ENCODE measurements at regions not wholly inside any gene's neighbourhood (a gene's known extent, or its start where the extent isn't known, plus 50 kb on each side); places are given as distances from the start of the nearest gene placed in this dataset.

DNA sequence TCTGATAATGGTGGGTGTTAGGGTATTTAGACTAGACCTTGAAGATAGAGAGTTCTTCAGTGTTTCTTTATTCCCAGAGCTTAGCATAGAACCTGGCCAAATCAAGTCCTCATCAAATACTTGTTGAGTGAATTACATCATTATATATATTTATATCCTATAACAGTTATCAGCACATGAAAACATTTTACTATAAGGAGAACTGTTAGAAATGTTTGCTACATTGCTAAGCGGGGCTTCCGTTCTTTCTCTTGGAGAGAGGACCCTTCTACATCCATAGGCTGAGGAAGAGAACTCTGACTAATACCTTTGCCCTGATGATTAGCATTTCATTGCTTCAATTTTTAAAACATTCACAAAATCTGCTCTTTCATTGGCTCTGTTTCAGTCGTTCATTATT is 66.5 kb upstream of the NBL1 start:
- DNase-seq (ENCODE audit: low spot score): no peak
- H3K4me1 ChIP-seq (ENCODE audit: insufficient read depth): no peaks in the 10 kb centered on the region
- no peaks in the 10 kb centered on the region for H3K27me3 ChIP-seq
- H3K36me3 ChIP-seq (replicated peaks; ENCODE audit: insufficient read depth, low read depth): no peaks in the 10 kb centered on the region
- no peak overlapping the region for H2AFZ ChIP-seq
- no peaks in the 10 kb centered on the region for H3K79me2 ChIP-seq
- no peak overlapping the region for H3K27ac ChIP-seq
- H3K4me2 ChIP-seq: no peak overlapping the region
- no peak overlapping the region for H3K4me3 ChIP-seq
- H4K20me1 ChIP-seq (ENCODE audit: insufficient read depth, poor library complexity, severe bottlenecking): no peaks in the 10 kb centered on the region
- TF ChIP-seq EZH2 (IDR thresholded peaks at IDR 0.05; ENCODE audit: borderline replicate concordance): no peak
- TF ChIP-seq, protein P1, sequence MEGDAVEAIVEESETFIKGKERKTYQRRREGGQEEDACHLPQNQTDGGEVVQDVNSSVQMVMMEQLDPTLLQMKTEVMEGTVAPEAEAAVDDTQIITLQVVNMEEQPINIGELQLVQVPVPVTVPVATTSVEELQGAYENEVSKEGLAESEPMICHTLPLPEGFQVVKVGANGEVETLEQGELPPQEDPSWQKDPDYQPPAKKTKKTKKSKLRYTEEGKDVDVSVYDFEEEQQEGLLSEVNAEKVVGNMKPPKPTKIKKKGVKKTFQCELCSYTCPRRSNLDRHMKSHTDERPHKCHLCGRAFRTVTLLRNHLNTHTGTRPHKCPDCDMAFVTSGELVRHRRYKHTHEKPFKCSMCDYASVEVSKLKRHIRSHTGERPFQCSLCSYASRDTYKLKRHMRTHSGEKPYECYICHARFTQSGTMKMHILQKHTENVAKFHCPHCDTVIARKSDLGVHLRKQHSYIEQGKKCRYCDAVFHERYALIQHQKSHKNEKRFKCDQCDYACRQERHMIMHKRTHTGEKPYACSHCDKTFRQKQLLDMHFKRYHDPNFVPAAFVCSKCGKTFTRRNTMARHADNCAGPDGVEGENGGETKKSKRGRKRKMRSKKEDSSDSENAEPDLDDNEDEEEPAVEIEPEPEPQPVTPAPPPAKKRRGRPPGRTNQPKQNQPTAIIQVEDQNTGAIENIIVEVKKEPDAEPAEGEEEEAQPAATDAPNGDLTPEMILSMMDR (IDR thresholded peaks at IDR 0.05; ENCODE audit: poor library complexity): no peak
- no peak for TF ChIP-seq EZH2phosphoT487 (IDR thresholded peaks at IDR 0.05; ENCODE audit: low read depth, severe bottlenecking, unreplicated experiment)
- no peaks in the 10 kb centered on the region for H3K9me2 ChIP-seq (replicated peaks; ENCODE audit: insufficient read depth)
- no peaks in the 10 kb centered on the region for H3K9me3 ChIP-seq (ENCODE audit: low read depth)
- WGBS (ENCODE audit: low lambda C conversion rate, missing lambda C conversion rate): 83% methylated on average over 3 of the region's 3 CpGs

GRCh38 chr1:19577036-19577435 is 67.1 kb upstream of the NBL1 start:
- no peaks in the 10 kb centered on the region for H3K79me2 ChIP-seq
- H3K27ac ChIP-seq: no peak overlapping the region
- H3K4me3 ChIP-seq: no peak overlapping the region
- TF ChIP-seq EZH2phosphoT487 (IDR thresholded peaks at IDR 0.05; ENCODE audit: low read depth, severe bottlenecking, unreplicated experiment) (no peak), EZH2 (IDR thresholded peaks at IDR 0.05; ENCODE audit: borderline replicate concordance) (no peak)
- TF ChIP-seq, protein P1 (IDR thresholded peaks at IDR 0.05; ENCODE audit: poor library complexity): no peak
- no peaks in the 10 kb centered on the region for H3K27me3 ChIP-seq
- no peaks in the 10 kb centered on the region for H3K9me3 ChIP-seq (ENCODE audit: low read depth)
- H3K36me3 ChIP-seq (replicated peaks; ENCODE audit: insufficient read depth, low read depth): no peaks in the 10 kb centered on the region
- H3K4me1 ChIP-seq (ENCODE audit: insufficient read depth): no peaks in the 10 kb centered on the region
- no peak overlapping the region for H2AFZ ChIP-seq
- H4K20me1 ChIP-seq (ENCODE audit: insufficient read depth, poor library complexity, severe bottlenecking): no peaks in the 10 kb centered on the region
- 85% methylated on average over 5 of the region's 5 CpGs for whole genome bisulfite sequencing (ENCODE audit: low lambda C conversion rate, missing lambda C conversion rate)
- H3K4me2 ChIP-seq: no peak overlapping the region
- no peak for DNase-seq (ENCODE audit: low spot score)
- H3K9me2 ChIP-seq (replicated peaks; ENCODE audit: insufficient read depth): no peaks in the 10 kb centered on the region

- H3K27ac ChIP-seq: no peak overlapping the region
- H3K27me3 ChIP-seq: no peaks in the 10 kb centered on the region
- no peaks in the 10 kb centered on the region for H3K9me3 ChIP-seq (ENCODE audit: low read depth)
- no peaks in the 10 kb centered on the region for H3K79me2 ChIP-seq
- no peaks in the 10 kb centered on the region for H3K9me2 ChIP-seq (replicated peaks; ENCODE audit: insufficient read depth)
- no peaks in the 10 kb centered on the region for H3K4me1 ChIP-seq (ENCODE audit: insufficient read depth)
- H3K4me2 ChIP-seq: no peak overlapping the region
- no peak overlapping the region for H3K4me3 ChIP-seq
- no peaks in the 10 kb centered on the region for H4K20me1 ChIP-seq (ENCODE audit: insufficient read depth, poor library complexity, severe bottlenecking)
- H3K36me3 ChIP-seq (replicated peaks; ENCODE audit: insufficient read depth, low read depth): no peaks in the 10 kb centered on the region
- WGBS (ENCODE audit: low lambda C conversion rate, missing lambda C conversion rate): 89% methylated on average over 3 of the region's 3 CpGs
- no peak overlapping the region for H2AFZ ChIP-seq
- DNase-seq (ENCODE audit: low spot score): no peak
- TF ChIP-seq, protein P1 (IDR thresholded peaks at IDR 0.05; ENCODE audit: poor library complexity): no peak
- TF ChIP-seq EZH2 (IDR thresholded peaks at IDR 0.05; ENCODE audit: borderline replicate concordance) (no peak), EZH2phosphoT487 (IDR thresholded peaks at IDR 0.05; ENCODE audit: low read depth, severe bottlenecking, unreplicated experiment) (no peak)
Measured at GRCh38 chr1:19569786-19570185, 74.3 kb upstream of the NBL1 start.

DNA sequence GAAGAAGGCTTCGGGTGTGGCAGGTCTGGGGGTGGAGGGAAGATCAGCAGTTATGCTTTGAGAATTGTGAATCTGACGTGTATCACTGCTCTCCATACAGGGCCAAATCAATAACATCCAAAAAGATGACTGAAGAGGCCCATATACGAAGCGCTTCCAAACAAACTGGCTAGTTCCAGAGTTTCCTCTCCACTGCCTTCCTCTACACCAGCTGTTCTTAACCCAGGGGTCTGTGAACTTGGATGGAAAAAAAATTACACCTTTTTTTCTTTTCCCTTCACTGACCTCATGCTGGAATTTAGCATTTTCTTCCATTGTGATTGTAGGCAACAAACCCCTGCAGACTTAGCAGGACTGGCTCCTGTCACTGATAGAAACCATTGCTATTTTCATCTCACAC is 77.1 kb upstream of the NBL1 start:
- Histone ChIP-seq H3K4me3 (no peak overlapping the region), H3K9me3 (ENCODE audit: low read depth) (no peaks in the 10 kb centered on the region), H3K27me3 (no peaks in the 10 kb centered on the region), H3K9me2 (replicated peaks; ENCODE audit: insufficient read depth) (no peaks in the 10 kb centered on the region), H3K27ac (no peak overlapping the region), H3K4me2 (no peak overlapping the region), H3K36me3 (replicated peaks; ENCODE audit: insufficient read depth, low read depth) (no peaks in the 10 kb centered on the region), H3K79me2 (no peaks in the 10 kb centered on the region), H2AFZ (no peak overlapping the region), H4K20me1 (ENCODE audit: insufficient read depth, poor library complexity, severe bottlenecking) (no peaks in the 10 kb centered on the region), H3K4me1 (ENCODE audit: insufficient read depth) (peaks cover 5% of the 10 kb centered on the region)
- DNase-seq (ENCODE audit: low spot score): no peak
- TF ChIP-seq EZH2 (IDR thresholded peaks at IDR 0.05; ENCODE audit: borderline replicate concordance) (no peak), EZH2phosphoT487 (IDR thresholded peaks at IDR 0.05; ENCODE audit: low read depth, severe bottlenecking, unreplicated experiment) (no peak)
- TF ChIP-seq, protein P1 (IDR thresholded peaks at IDR 0.05; ENCODE audit: poor library complexity): no peak
- WGBS (ENCODE audit: low lambda C conversion rate, missing lambda C conversion rate): 93% methylated on average over 4 of the region's 4 CpGs
